Liver (tissue), 3 donors: ENCODE measurements at regions not wholly inside any gene's neighbourhood (a gene's known extent, or its start where the extent isn't known, plus 50 kb on each side); places are given as distances from the start of the nearest gene placed in this dataset.

Experiments
- ATF3 ChIP-seq: IDR thresholded peaks from 2 replicates; pipeline ENCODE4 v1.6.1; 2016; ENCODE audit warnings: antibody characterized with exemption
- CTCF ChIP-seq: fragments of 150-350 bp; IDR thresholded peaks from 2 replicates; pipeline ENCODE4 v1.5.1; 2017; ENCODE audit warnings: improper control_type of control experiment, low read depth, low read length; ENCODE audit not compliant: missing input control
- EGR1 ChIP-seq, 2 donors: IDR thresholded peaks; 2 replicates each; pipeline ENCODE4 v1.6.1; 2016 to 2018; ENCODE audit warnings: antibody characterized with exemption in 2 of 2, low read depth in 2 of 2
- GABPA ChIP-seq, 2 donors: IDR thresholded peaks in 1 of 2; conservative IDR thresholded peaks in 1 of 2; 2 replicates each; pipeline ENCODE4 v1.6.1; 2016; ENCODE audit warnings: antibody characterized with exemption in 2 of 2, mild to moderate bottlenecking in 1 of 2, moderate library complexity in 1 of 2
- HNF4G ChIP-seq: IDR thresholded peaks from 2 replicates; pipeline ENCODE4 v1.6.1; 2016; ENCODE audit warnings: antibody characterized with exemption
- JUND ChIP-seq, 2 donors: IDR thresholded peaks; 2 replicates each; pipeline ENCODE4 v1.6.1; 2016; ENCODE audit warnings: antibody characterized with exemption in 2 of 2
- MAX ChIP-seq: IDR thresholded peaks from 2 replicates; pipeline ENCODE4 v1.6.1; 2016; ENCODE audit warnings: antibody characterized with exemption
- RAD21 ChIP-seq, 2 donors: IDR thresholded peaks; 2 replicates each; pipeline ENCODE4 v1.6.1; 2016; ENCODE audit warnings: antibody characterized with exemption in 2 of 2, mild to moderate bottlenecking in 2 of 2
- REST ChIP-seq: IDR thresholded peaks from 2 replicates; pipeline ENCODE4 v1.6.1; 2016; ENCODE audit warnings: antibody characterized with exemption, mild to moderate bottlenecking
- SP1 ChIP-seq: IDR thresholded peaks from 2 replicates; pipeline ENCODE4 v1.6.1; 2018; ENCODE audit warnings: antibody characterized with exemption, mild to moderate bottlenecking
- TAF1 ChIP-seq: conservative IDR thresholded peaks from 2 replicates; pipeline ENCODE4 v1.6.1; 2016; ENCODE audit warnings: antibody characterized with exemption, mild to moderate bottlenecking
- YY1 ChIP-seq: IDR thresholded peaks from 2 replicates; pipeline ENCODE4 v1.6.1; 2016; ENCODE audit warnings: antibody characterized with exemption, mild to moderate bottlenecking
- ZBTB33 ChIP-seq: IDR thresholded peaks from 2 replicates; pipeline ENCODE4 v1.6.1; 2016; ENCODE audit warnings: antibody characterized with exemption
- donor health status: healthy.
- donor health status: healthy.

GRCh38 chr18:75839041-75839440 lies 411.5 kb upstream of the SMIM21 start:
- TF ChIP-seq SP1: no peak
- TF ChIP-seq CTCF: no peak
- TF ChIP-seq REST: no peak
- no peak for TF ChIP-seq JUND (IDR thresholded peaks at IDR 0.05)
- no peak for TF ChIP-seq RAD21 (IDR thresholded peaks at IDR 0.05)
- no peak for TF ChIP-seq YY1
- no peak for TF ChIP-seq MAX
- no peak for TF ChIP-seq ZBTB33
- no peak for TF ChIP-seq ATF3
- TF ChIP-seq TAF1: no peak
- TF ChIP-seq HNF4G: no peak
- TF ChIP-seq GABPA (IDR thresholded peaks at IDR 0.05 in 1 of 2, conservative IDR thresholded peaks at IDR 0.05 in 1 of 2): no peak
- TF ChIP-seq EGR1 (IDR thresholded peaks at IDR 0.05; ENCODE audit: low read depth in 2 of 2): no peak
